AG04450 (cell line): ENCODE measurements at regions not wholly inside any gene's neighbourhood (a gene's known extent, or its start where the extent isn't known, plus 50 kb on each side); places are given as distances from the start of the nearest gene placed in this dataset.
A peak's percentile ranks its signal among the peaks of the same experiment; 100 is the strongest.

Source experiments
- CTCF ChIA-PET: fragments of 300-600, 350-600 bp; formaldehyde crosslinking; extraction: SDS; loops from one replicate; lab custom pipeline; 2022; ENCODE audit warnings: antibody characterized with exemption, inconsistent platforms; lab: Charles Lee
- POLR2A ChIA-PET: fragments of 350-600 bp; formaldehyde crosslinking; extraction: SDS; loops from one replicate; lab custom pipeline; 2021; ENCODE audit warnings: antibody characterized with exemption, inconsistent platforms; lab: Yijun Ruan, JAX
- DNase-seq: peaks from one replicate; pipeline ENCODE4 v3.0.0-alpha.2; 2011; ENCODE audit warnings: low read depth, low spot score
- H3K27ac ChIP-seq: one replicate; pipeline ENCODE4 v1.5.1; 2012; ENCODE audit warnings: low read depth, low read length, control low read depth
- H3K27me3 ChIP-seq: one replicate; pipeline ENCODE4 v1.6.0; 2012; ENCODE audit warnings: low read length; ENCODE audit not compliant: control insufficient read depth, insufficient read depth
- H3K4me3 ChIP-seq: 2 replicates; pipeline ENCODE4 v1.5.1; 2011; ENCODE audit warnings: mild to moderate bottlenecking, low read depth, low read length, control low read depth
- H3K9me3 ChIP-seq: 2 replicates; pipeline ENCODE4 v1.5.1; 2012; ENCODE audit warnings: low read length; ENCODE audit not compliant: control insufficient read depth, insufficient read depth
- CTCF ChIP-seq: IDR thresholded peaks from 2 replicates; pipeline ENCODE4 v1.5.1; 2011; ENCODE audit warnings: low read depth, low read length, control low read depth, inconsistent platforms

GRCh38 chr1:50332941-50333594 lies 90.2 kb downstream of the DMRTA2 start:
- peak; percentile 57 for TF ChIP-seq CTCF
- H3K27ac ChIP-seq = no peak overlapping the region
- CTCF ChIA-PET = interaction anchor here (0.5 to 2.6 kb wide), 16 partner anchors 10 to 1713 kb away, joined by 3 to 32 read pairs (median 4); no protein-coding TSS in a partner anchor
- H3K9me3 ChIP-seq = no peaks in the 10 kb centered on the region
- POLR2A ChIA-PET = no interaction called here
- no peak for DNase-seq
- peaks cover 17% of the 10 kb centered on the region for H3K27me3 ChIP-seq
- H3K4me3 ChIP-seq = peak overlapping the region; percentile 46

- Histone ChIP-seq H3K27me3 (peaks cover 14% of the 10 kb centered on the region), H3K4me3 (no peak overlapping the region), H3K9me3 (no peaks in the 10 kb centered on the region), H3K27ac (no peak overlapping the region)
- no peak for DNase-seq
- ChIA-PET CTCF (no interaction called here), POLR2A (no interaction called here)
- TF ChIP-seq CTCF = no peak
Measured at GRCh38 chr1:50329332-50329932, 93.8 kb downstream of the DMRTA2 start.

- Histone ChIP-seq H3K27me3 (peaks cover 9% of the 10 kb centered on the region), H3K27ac (no peak overlapping the region), H3K4me3 (no peak overlapping the region), H3K9me3 (no peaks in the 10 kb centered on the region)
- ChIA-PET POLR2A (no interaction called here), CTCF (no interaction called here)
- DNase-seq = no peak
- TF ChIP-seq CTCF = no peak
Measured at GRCh38 chr1:50328552-50328951, 94.7 kb downstream of the DMRTA2 start.

GRCh38 chr1:50326026-50326425 lies 97.2 kb downstream of the DMRTA2 start:
- TF ChIP-seq CTCF = no peak
- DNase-seq = no peak
- POLR2A ChIA-PET = no interaction called here
- H3K9me3 ChIP-seq = no peaks in the 10 kb centered on the region
- CTCF ChIA-PET = no interaction called here
- H3K4me3 ChIP-seq = no peak overlapping the region
- H3K27me3 ChIP-seq = peaks cover 2% of the 10 kb centered on the region
- no peak overlapping the region for H3K27ac ChIP-seq

GRCh38 chr1:50322579-50322978 lies 100.7 kb downstream of the DMRTA2 start:
- CTCF ChIA-PET = no interaction called here
- Histone ChIP-seq H3K4me3 (no peak overlapping the region), H3K27me3 (no peaks in the 10 kb centered on the region), H3K27ac (no peak overlapping the region), H3K9me3 (no peaks in the 10 kb centered on the region)
- POLR2A ChIA-PET = no interaction called here
- DNase-seq = no peak
- no peak for TF ChIP-seq CTCF
